HCT116 (cell line): ENCODE measurements at regions not wholly inside any gene's neighbourhood (a gene's known extent, or its start where the extent isn't known, plus 50 kb on each side); places are given as distances from the start of the nearest gene placed in this dataset.

ENCODE experiments used
- ATAC-seq: fragments of 200-7000 bp; cut with Tn5 transposase; 2 replicates; pipeline ENCODE4 v1.9.1; 2020; ENCODE audit warnings: mild to moderate bottlenecking, moderate library complexity
- BruUV-seq: library from RNA; stranded (reverse); fragments of 400-500 nt; replicated peaks from 2 replicates; lab custom pipeline; 2021; lab: Mats Ljungman, UMichigan
- CTCF ChIA-PET: fragments of 300-600 bp; sonication (Branson Sonifier 250); formaldehyde crosslinking; loops from one replicate; lab custom pipeline; 2021; ENCODE audit warnings: antibody characterized with exemption; lab: Charles Lee
- POLR2A ChIA-PET: fragments of 300-600, 350-600 bp; sonication (Branson Sonifier 250); formaldehyde crosslinking; loops from one replicate; lab custom pipeline; 2021; ENCODE audit warnings: antibody characterized with exemption; lab: Charles Lee
- RAD21 ChIA-PET, 2 experiments: fragments of 300-600 bp; sonication (Branson Sonifier 250); formaldehyde crosslinking; loops; one replicate each; lab custom pipeline; 2023; ENCODE audit warnings: low total read pairs in 2 of 2; ENCODE audit not compliant: uncharacterized antibody in 2 of 2, unreplicated experiment in 2 of 2, low non-redundant PET in 1 of 2; lab: Charles Lee
- DNase-seq: peaks from one replicate; pipeline ENCODE4 v3.0.0-alpha.2; 2010; ENCODE audit warnings: low read depth, low spot score
- H2AFZ ChIP-seq: fragments of 200-600 bp; shearing (Covaris generic), sonication (generic); 2 replicates; pipeline ENCODE4 v1.6.1; 2017; ENCODE audit warnings: low read depth, mixed run types, mixed read lengths, antibody characterized with exemption, low read length; ENCODE audit not compliant: poor library complexity, severe bottlenecking
- H3K27ac ChIP-seq: 2 replicates; pipeline ENCODE4 v1.5.1; 2012; ENCODE audit warnings: low read depth, low read length
- H3K27me3 ChIP-seq: fragments of 200-600 bp; sonication (generic); 2 replicates; pipeline ENCODE4 v1.6.1; 2016; ENCODE audit warnings: mixed run types, low read length, mixed read lengths; ENCODE audit not compliant: insufficient read depth
- H3K36me3 ChIP-seq, 2 experiments: fragments of 200-500 bp in 1 of 2; fragments of 200-600 bp in 1 of 2; sonication (Bioruptor generic) in 1 of 2; sonication (generic) in 1 of 2; 2 replicates each; pipeline versions ENCODE4 v1.5.1 to v1.6.1; 2014 to 2016; ENCODE audit warnings: low read length in 2 of 2, inconsistent platforms in 1 of 2, mixed read lengths in 1 of 2, mixed run types in 1 of 2; ENCODE audit not compliant: insufficient read depth in 2 of 2, control insufficient read depth in 1 of 2
- H3K4me1 ChIP-seq, 2 experiments: fragments of 200-600 bp in 1 of 2; sonication (generic) in 1 of 2; 2 replicates each; pipeline versions ENCODE4 v1.5.1 to v1.6.1; 2012 to 2017; ENCODE audit warnings: low read length in 2 of 2, inconsistent platforms in 1 of 2, mild to moderate bottlenecking in 1 of 2, mixed read lengths in 1 of 2, mixed run types in 1 of 2, moderate library complexity in 1 of 2; ENCODE audit not compliant: insufficient read depth in 2 of 2, control insufficient read depth in 1 of 2
- H3K4me2 ChIP-seq: fragments of 200-600 bp; sonication (generic); 2 replicates; pipeline ENCODE4 v1.6.1; 2017; ENCODE audit warnings: mixed run types, low read length, mixed read lengths
- H3K4me3 ChIP-seq, 2 experiments: fragments of 200-600 bp in 1 of 2; sonication (generic) in 1 of 2; replicated peaks in 1 of 2; 2 replicates each; pipeline ENCODE4 v1.5.1; 2011 to 2016; ENCODE audit warnings: low read length in 2 of 2, control low read depth in 1 of 2, low read depth in 1 of 2, mild to moderate bottlenecking in 1 of 2, mixed read lengths in 1 of 2, mixed run types in 1 of 2
- H3K79me2 ChIP-seq: fragments of 200-600 bp; sonication (generic); 2 replicates; pipeline ENCODE4 v1.6.1; 2017; ENCODE audit warnings: mild to moderate bottlenecking, mixed run types, low read length, moderate library complexity, mixed read lengths; ENCODE audit not compliant: insufficient read depth
- H3K9ac ChIP-seq: fragments of 200-600 bp; sonication (generic); 2 replicates; pipeline ENCODE4 v1.6.1; 2016; ENCODE audit warnings: low read length, mixed read lengths
- H3K9me2 ChIP-seq: fragments of 200-600 bp; sonication (generic), shearing (Covaris generic); 2 replicates; pipeline ENCODE4 v1.6.1; 2017; ENCODE audit warnings: mixed run types, mild to moderate bottlenecking, moderate library complexity; ENCODE audit not compliant: insufficient read depth
- H3K9me3 ChIP-seq, 2 experiments: fragments of 200-500 bp in 1 of 2; fragments of 200-600 bp in 1 of 2; sonication (Bioruptor generic) in 1 of 2; sonication (generic) in 1 of 2; 2 replicates each; pipeline ENCODE4 v1.6.1; 2014 to 2017; ENCODE audit warnings: low read length in 2 of 2, mixed read lengths in 2 of 2, inconsistent platforms in 1 of 2, low read depth in 1 of 2, mild to moderate bottlenecking in 1 of 2, mixed run types in 1 of 2, moderate library complexity in 1 of 2; ENCODE audit not compliant: control insufficient read depth in 1 of 2, insufficient read depth in 1 of 2
- H4K20me1 ChIP-seq: fragments of 200-600 bp; sonication (generic), shearing (Covaris generic); 2 replicates; pipeline ENCODE4 v1.6.1; 2017; ENCODE audit warnings: mixed run types, mild to moderate bottlenecking, moderate library complexity; ENCODE audit not compliant: insufficient read depth
- ATF3 ChIP-seq: IDR thresholded peaks from 2 replicates; pipeline ENCODE4 v1.6.1; 2012
- CEBPB ChIP-seq: IDR thresholded peaks from 2 replicates; pipeline ENCODE4 v1.6.1; 2012; ENCODE audit warnings: low read depth
- CTCF ChIP-seq, 3 experiments: fragments of 200-600 bp in 1 of 3; sonication (generic) in 1 of 3; IDR thresholded peaks in 2 of 3; conservative IDR thresholded peaks in 1 of 3; 2 replicates each; pipeline ENCODE4 v1.5.1; 2012 to 2017; ENCODE audit warnings: low read depth in 2 of 3, low read length in 2 of 3, antibody characterized with exemption in 1 of 3, borderline replicate concordance in 1 of 3, control low read depth in 1 of 3, mild to moderate bottlenecking in 1 of 3, mixed read lengths in 1 of 3, mixed run types in 1 of 3, moderate library complexity in 1 of 3; ENCODE audit not compliant: insufficient read depth in 1 of 3
- EGR1 ChIP-seq: IDR thresholded peaks from 2 replicates; pipeline ENCODE4 v1.6.1; 2012; ENCODE audit warnings: low read depth
- EZH2 ChIP-seq: fragments of 200-600 bp; sonication (generic); IDR thresholded peaks from 2 replicates; pipeline ENCODE4 v1.6.1; 2017; ENCODE audit warnings: antibody characterized with exemption, mixed run types
- EZH2phosphoT487 ChIP-seq: fragments of 200-600 bp; IDR thresholded peaks from 2 replicates; pipeline ENCODE4 v1.6.1; 2018; ENCODE audit warnings: antibody characterized with exemption, borderline replicate concordance
- JUND ChIP-seq: IDR thresholded peaks from 2 replicates; pipeline ENCODE4 v1.6.1; 2012
- MAX ChIP-seq: IDR thresholded peaks from 2 replicates; pipeline ENCODE4 v1.6.1; 2012
- POLR2AphosphoS5 ChIP-seq: IDR thresholded peaks from 2 replicates; pipeline ENCODE4 v1.6.1; 2011; ENCODE audit warnings: mild to moderate bottlenecking, low read depth, low read length, moderate library complexity
- RAD21 ChIP-seq: IDR thresholded peaks from 2 replicates; pipeline ENCODE4 v1.6.1; 2012; ENCODE audit warnings: low read depth, mild to moderate bottlenecking
- SIN3A ChIP-seq: IDR thresholded peaks from 2 replicates; pipeline ENCODE4 v1.6.1; 2012; ENCODE audit warnings: low read depth
- SP1 ChIP-seq: IDR thresholded peaks from 2 replicates; pipeline ENCODE4 v1.6.1; 2012; ENCODE audit warnings: low read depth
- SRF ChIP-seq: IDR thresholded peaks from 2 replicates; pipeline ENCODE4 v1.6.1; 2012; ENCODE audit warnings: low read depth
- TCF7L2 ChIP-seq: IDR thresholded peaks from 2 replicates; pipeline ENCODE4 v1.7.0; 2011; ENCODE audit warnings: borderline replicate concordance, inconsistent platforms; ENCODE audit not compliant: insufficient read depth, insufficient read length; ENCODE audit errors: extremely low read depth
- YY1 ChIP-seq: IDR thresholded peaks from 2 replicates; pipeline ENCODE4 v1.6.1; 2011; ENCODE audit warnings: low read length, low read depth, moderate library complexity, mild to moderate bottlenecking; ENCODE audit not compliant: insufficient replicate concordance; ENCODE audit errors: extremely low read depth
- ZNF274 ChIP-seq: fragments of 200-500 bp; sonication (Bioruptor generic); IDR thresholded peaks from 2 replicates; pipeline ENCODE4 v1.6.1; 2014; ENCODE audit warnings: mild to moderate bottlenecking, low read depth, low read length, inconsistent platforms
- intact Hi-C: fragments of 100-400 bp; cut with micrococcal nuclease; formaldehyde crosslinking; loops from 2 replicates; pipeline ENCODE4 v1.10.0; 2022

GRCh38 chr7:51980812-51981211 is 664.2 kb upstream of the COBL start:
- TF ChIP-seq SRF (no peak), YY1 (no peak), ATF3 (no peak), EZH2 (no peak), CEBPB (no peak), CTCF (IDR thresholded peaks at IDR 0.05 in 2 of 3, conservative IDR thresholded peaks at IDR 0.05 in 1 of 3; ENCODE audit: borderline replicate concordance in 1 of 3, insufficient read depth in 1 of 3, low read depth in 2 of 3, low read length in 2 of 3) (no peak), JUND (no peak), EZH2phosphoT487 (no peak), POLR2AphosphoS5 (no peak), EGR1 (no peak), TCF7L2 (no peak), MAX (no peak), SIN3A (no peak), ZNF274 (no peak), SP1 (no peak), RAD21 (no peak)
- Histone ChIP-seq H3K27me3 (no peaks in the 10 kb centered on the region), H3K4me1 (no peaks in the 10 kb centered on the region), H4K20me1 (no peaks in the 10 kb centered on the region), H2AFZ (no peak overlapping the region), H3K9ac (no peak overlapping the region), H3K9me2 (no peaks in the 10 kb centered on the region), H3K9me3 (peaks cover 6% of the 10 kb centered on the region in 2 experiments; a peak in 1 of 4 replicates), H3K4me2 (no peak overlapping the region), H3K79me2 (no peaks in the 10 kb centered on the region), H3K36me3 (no peaks in the 10 kb centered on the region), H3K27ac (no peak overlapping the region), H3K4me3 (no peak overlapping the region)
- intact Hi-C loops = no loop called here
- ChIA-PET RAD21 (no interaction called here), POLR2A (no interaction called here), CTCF (no interaction called here)
- ATAC-seq (no peak), DNase-seq (no peak)
- no TSS peak for BruUV-seq
